ENCODE measurements at regions not wholly inside any gene's neighbourhood (a gene's known extent, or its start where the extent isn't known, plus 50 kb on each side); places are given as distances from the start of the nearest gene placed in this dataset.
"Not testable (repeated sequence)": the region's sequence is repeated elsewhere in the genome, so short reads cannot be mapped to it uniquely, and the experiment has no call there.

DNA sequence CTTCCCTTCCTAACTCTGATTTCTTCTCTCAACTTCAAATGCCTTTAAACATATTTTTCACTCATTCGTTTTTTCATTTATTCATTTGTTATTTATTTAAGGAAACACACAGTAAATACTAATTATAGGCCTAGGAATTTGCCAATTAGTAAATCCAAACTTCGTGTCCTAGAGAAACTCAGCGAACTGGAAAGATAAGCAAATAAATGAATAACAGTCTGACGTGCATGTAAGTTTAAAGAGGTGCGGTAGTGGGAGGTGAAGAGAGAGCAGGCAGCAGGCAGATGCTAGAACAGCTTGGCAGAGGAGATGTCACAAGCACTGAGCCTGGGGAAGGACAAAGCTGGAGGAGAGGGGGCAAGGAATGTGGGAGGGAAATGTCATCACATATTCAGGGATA, 228.2 kb downstream of the DPY19L2 start:
- WGBS (ENCODE audit: insufficient coverage), result 96% methylated on average over 3 of the region's 5 CpGs
- peaks cover 0 to 2% (median 0%) of the 10 kb centered on the region in 3 donors for H3K27me3 Mint-ChIP-seq (ENCODE audit: low read depth in 3 of 3)
- Histone ChIP-seq H3K27me3 (ENCODE audit: control insufficient read depth in 2 of 2, insufficient read depth in 2 of 2, low read length in 2 of 2) (no peaks in the 10 kb centered on the region), H3K9me3 (replicated peaks in 1 of 2; ENCODE audit: control insufficient read depth in 1 of 2, insufficient read depth in 1 of 2, low read length in 2 of 2) (no peaks in the 10 kb centered on the region), H2AFZ (ENCODE audit: insufficient read depth, low read depth, low read length, poor library complexity, severe bottlenecking) (no peak overlapping the region), H3K4me2 (replicated peaks; ENCODE audit: extremely low read depth, low read length, poor library complexity, severe bottlenecking) (no peak overlapping the region), H3K27ac (ENCODE audit: low read depth in 1 of 2, low read length in 2 of 2) (no peak overlapping the region), H3K79me2 (ENCODE audit: insufficient read depth, low read length) (no peaks in the 10 kb centered on the region), H3K4me1 (ENCODE audit: control insufficient read depth in 1 of 2, insufficient read depth in 2 of 2, low read length in 2 of 2) (no peaks in the 10 kb centered on the region), H4K20me1 (ENCODE audit: insufficient read depth, low read length) (no peaks in the 10 kb centered on the region), H3K4me3 (replicated peaks in 1 of 3; ENCODE audit: low read depth in 2 of 3, low read length in 3 of 3) (no peak overlapping the region), H3K36me3 (replicated peaks in 1 of 2; ENCODE audit: control insufficient read depth in 1 of 2, insufficient read depth in 2 of 2, low read length in 2 of 2) (no peaks in the 10 kb centered on the region), H3K9ac (ENCODE audit: insufficient read depth, low read length, poor library complexity, severe bottlenecking) (no peak overlapping the region)
- TF ChIP-seq, protein P1, sequence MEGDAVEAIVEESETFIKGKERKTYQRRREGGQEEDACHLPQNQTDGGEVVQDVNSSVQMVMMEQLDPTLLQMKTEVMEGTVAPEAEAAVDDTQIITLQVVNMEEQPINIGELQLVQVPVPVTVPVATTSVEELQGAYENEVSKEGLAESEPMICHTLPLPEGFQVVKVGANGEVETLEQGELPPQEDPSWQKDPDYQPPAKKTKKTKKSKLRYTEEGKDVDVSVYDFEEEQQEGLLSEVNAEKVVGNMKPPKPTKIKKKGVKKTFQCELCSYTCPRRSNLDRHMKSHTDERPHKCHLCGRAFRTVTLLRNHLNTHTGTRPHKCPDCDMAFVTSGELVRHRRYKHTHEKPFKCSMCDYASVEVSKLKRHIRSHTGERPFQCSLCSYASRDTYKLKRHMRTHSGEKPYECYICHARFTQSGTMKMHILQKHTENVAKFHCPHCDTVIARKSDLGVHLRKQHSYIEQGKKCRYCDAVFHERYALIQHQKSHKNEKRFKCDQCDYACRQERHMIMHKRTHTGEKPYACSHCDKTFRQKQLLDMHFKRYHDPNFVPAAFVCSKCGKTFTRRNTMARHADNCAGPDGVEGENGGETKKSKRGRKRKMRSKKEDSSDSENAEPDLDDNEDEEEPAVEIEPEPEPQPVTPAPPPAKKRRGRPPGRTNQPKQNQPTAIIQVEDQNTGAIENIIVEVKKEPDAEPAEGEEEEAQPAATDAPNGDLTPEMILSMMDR (IDR thresholded peaks at IDR 0.05), result no peak
- no peak overlapping the region for H3K27ac Mint-ChIP-seq
- no peak for DNase-seq
- intact Hi-C loops (cut with micrococcal nuclease), result no loop called here
- no peaks in the 10 kb centered on the region for H3K36me3 Mint-ChIP-seq
- H3K4me3 Mint-ChIP-seq, result no peak overlapping the region
- H3K9me3 Mint-ChIP-seq, result peaks cover 0 to 7% (median 4%) of the 10 kb centered on the region in 7 donors
- H3K4me1 Mint-ChIP-seq, result no peaks in the 10 kb centered on the region

- peaks cover 0 to 12% of the 10 kb centered on the region in 2 donors for H3K9me3 ChIP-seq (replicated peaks in 1 of 2; ENCODE audit: control insufficient read depth in 1 of 2, insufficient read depth in 1 of 2, low read length in 2 of 2)
- not testable (repeated sequence) for H3K4me1 Mint-ChIP-seq; H3K27me3 ChIP-seq (ENCODE audit: control insufficient read depth in 2 of 2, insufficient read depth in 2 of 2, low read length in 2 of 2)
Measured at GRCh38 chr12:63434384-63434783, 233.9 kb downstream of the DPY19L2 start.

DNA sequence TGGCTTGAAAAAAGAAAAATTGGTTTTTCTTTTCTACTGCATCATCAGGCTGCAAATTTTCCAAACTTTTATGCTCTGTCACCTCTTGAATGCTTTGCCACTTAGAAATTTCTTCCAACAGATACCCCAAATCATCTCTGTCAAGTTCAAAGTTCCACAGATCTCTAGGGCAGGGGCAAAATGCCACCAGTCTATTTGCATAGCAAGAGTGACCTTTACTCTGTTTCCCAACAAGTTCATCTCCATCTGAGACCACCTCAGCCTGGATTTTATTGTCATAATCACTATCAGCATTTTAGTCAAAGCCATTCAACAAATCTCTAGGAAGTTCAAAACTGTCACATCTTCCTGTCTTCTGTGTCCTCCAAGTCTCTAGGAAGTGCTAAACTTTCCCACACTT, 240.3 kb downstream of the DPY19L2 start:
- H3K27ac Mint-ChIP-seq; H3K27me3 Mint-ChIP-seq (ENCODE audit: low read depth in 3 of 3); H3K9ac ChIP-seq (ENCODE audit: insufficient read depth, low read length, poor library complexity, severe bottlenecking); DNase-seq; H3K27ac ChIP-seq (ENCODE audit: low read depth in 1 of 2, low read length in 2 of 2); H3K4me3 Mint-ChIP-seq; H3K36me3 Mint-ChIP-seq; H3K36me3 ChIP-seq (replicated peaks in 1 of 2; ENCODE audit: control insufficient read depth in 1 of 2, insufficient read depth in 2 of 2, low read length in 2 of 2); H3K79me2 ChIP-seq (ENCODE audit: insufficient read depth, low read length); H3K27me3 ChIP-seq (ENCODE audit: control insufficient read depth in 2 of 2, insufficient read depth in 2 of 2, low read length in 2 of 2); H3K9me3 ChIP-seq (replicated peaks in 1 of 2; ENCODE audit: control insufficient read depth in 1 of 2, insufficient read depth in 1 of 2, low read length in 2 of 2); intact Hi-C loops (cut with micrococcal nuclease); H3K4me2 ChIP-seq (replicated peaks; ENCODE audit: extremely low read depth, low read length, poor library complexity, severe bottlenecking); H4K20me1 ChIP-seq (ENCODE audit: insufficient read depth, low read length); H3K4me1 Mint-ChIP-seq; H3K4me3 ChIP-seq (replicated peaks in 1 of 3; ENCODE audit: low read depth in 2 of 3, low read length in 3 of 3); H3K4me1 ChIP-seq (ENCODE audit: control insufficient read depth in 1 of 2, insufficient read depth in 2 of 2, low read length in 2 of 2); H2AFZ ChIP-seq (ENCODE audit: insufficient read depth, low read depth, low read length, poor library complexity, severe bottlenecking): not testable (repeated sequence)
- peaks cover 0 to 12% (median 7%) of the 10 kb centered on the region in 7 donors for H3K9me3 Mint-ChIP-seq

More at GRCh38 chr12:63434384-63434783, 233.9 kb downstream of the DPY19L2 start:
- H3K4me3 ChIP-seq (replicated peaks in 1 of 3; ENCODE audit: low read depth in 2 of 3, low read length in 3 of 3); H3K79me2 ChIP-seq (ENCODE audit: insufficient read depth, low read length); H3K27ac ChIP-seq (ENCODE audit: low read depth in 1 of 2, low read length in 2 of 2); H2AFZ ChIP-seq (ENCODE audit: insufficient read depth, low read depth, low read length, poor library complexity, severe bottlenecking); H4K20me1 ChIP-seq (ENCODE audit: insufficient read depth, low read length); H3K4me1 ChIP-seq (ENCODE audit: control insufficient read depth in 1 of 2, insufficient read depth in 2 of 2, low read length in 2 of 2); DNase-seq; H3K4me3 Mint-ChIP-seq; H3K36me3 Mint-ChIP-seq; H3K27me3 Mint-ChIP-seq (ENCODE audit: low read depth in 3 of 3); intact Hi-C loops (cut with micrococcal nuclease); H3K9ac ChIP-seq (ENCODE audit: insufficient read depth, low read length, poor library complexity, severe bottlenecking); H3K36me3 ChIP-seq (replicated peaks in 1 of 2; ENCODE audit: control insufficient read depth in 1 of 2, insufficient read depth in 2 of 2, low read length in 2 of 2); H3K27ac Mint-ChIP-seq; H3K4me2 ChIP-seq (replicated peaks; ENCODE audit: extremely low read depth, low read length, poor library complexity, severe bottlenecking): not testable (repeated sequence)
- H3K9me3 Mint-ChIP-seq, result peaks cover 5 to 22% (median 15%) of the 10 kb centered on the region in 7 donors
- 98% methylated on average over 10 of the region's 11 CpGs for WGBS (ENCODE audit: insufficient coverage)

DNA sequence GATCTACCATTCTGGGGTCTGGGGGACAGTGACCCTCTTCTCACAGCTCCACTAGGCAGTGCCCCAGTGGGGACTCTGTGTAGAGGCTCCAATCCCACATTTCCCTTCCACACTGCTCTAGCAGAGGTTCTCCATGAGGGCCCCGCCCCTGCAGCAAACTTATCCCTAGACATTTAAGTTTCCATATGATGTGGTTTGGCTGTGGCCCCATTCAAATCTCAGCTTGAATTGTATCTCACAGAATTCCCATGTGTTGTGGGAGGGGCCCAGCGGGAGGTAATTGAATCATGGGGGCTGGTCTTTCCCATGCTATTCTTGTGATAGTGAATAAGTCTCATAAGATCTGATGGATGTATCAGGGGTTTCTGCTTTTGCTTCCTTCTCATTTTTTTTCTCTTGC, 241.3 kb downstream of the DPY19L2 start:
- H3K27me3 ChIP-seq (ENCODE audit: control insufficient read depth in 2 of 2, insufficient read depth in 2 of 2, low read length in 2 of 2); DNase-seq; H3K27ac Mint-ChIP-seq; H3K27me3 Mint-ChIP-seq (ENCODE audit: low read depth in 3 of 3); H3K27ac ChIP-seq (ENCODE audit: low read depth in 1 of 2, low read length in 2 of 2); H3K9ac ChIP-seq (ENCODE audit: insufficient read depth, low read length, poor library complexity, severe bottlenecking); H3K36me3 Mint-ChIP-seq; H3K4me3 ChIP-seq (replicated peaks in 1 of 3; ENCODE audit: low read depth in 2 of 3, low read length in 3 of 3); H3K9me3 ChIP-seq (replicated peaks in 1 of 2; ENCODE audit: control insufficient read depth in 1 of 2, insufficient read depth in 1 of 2, low read length in 2 of 2); H2AFZ ChIP-seq (ENCODE audit: insufficient read depth, low read depth, low read length, poor library complexity, severe bottlenecking); H3K4me1 ChIP-seq (ENCODE audit: control insufficient read depth in 1 of 2, insufficient read depth in 2 of 2, low read length in 2 of 2); H3K4me3 Mint-ChIP-seq; H4K20me1 ChIP-seq (ENCODE audit: insufficient read depth, low read length); H3K79me2 ChIP-seq (ENCODE audit: insufficient read depth, low read length); intact Hi-C loops (cut with micrococcal nuclease); H3K36me3 ChIP-seq (replicated peaks in 1 of 2; ENCODE audit: control insufficient read depth in 1 of 2, insufficient read depth in 2 of 2, low read length in 2 of 2); H3K4me2 ChIP-seq (replicated peaks; ENCODE audit: extremely low read depth, low read length, poor library complexity, severe bottlenecking); H3K4me1 Mint-ChIP-seq: not testable (repeated sequence)
- H3K9me3 Mint-ChIP-seq, result peaks cover 0 to 12% (median 7%) of the 10 kb centered on the region in 7 donors
- no CpG with 5 or more reads among the region's 2 CpGs for WGBS (ENCODE audit: insufficient coverage)
